WTC11 (cell line): ENCODE measurements at regions not wholly inside any gene's neighbourhood (a gene's known extent, or its start where the extent isn't known, plus 50 kb on each side); places are given as distances from the start of the nearest gene placed in this dataset.

ENCODE experiments used
- ATAC-seq: fragments of 200-7000 bp; cut with Tn5 transposase; 2 replicates; pipeline ENCODE4 v1.10.0; 2021; ENCODE audit warnings: mild to moderate bottlenecking, moderate library complexity
- CTCF ChIA-PET: fragments of 300-600 bp; sonication (Branson Sonifier 250); formaldehyde crosslinking; loops from one replicate; lab custom pipeline; 2021; ENCODE audit warnings: antibody characterized with exemption; lab: Charles Lee
- POLR2A ChIA-PET: fragments of 350-600 bp; sonication (Branson Sonifier 250); formaldehyde crosslinking; loops from one replicate; lab custom pipeline; 2021; ENCODE audit warnings: antibody characterized with exemption; lab: Charles Lee
- DNase-seq: peaks from one replicate; pipeline ENCODE4 v3.0.0; 2021; ENCODE audit warnings: low spot score
- H3K27ac Mint-ChIP-seq: 2 replicates; pipeline ENCODE4 v1.8.0; 2021; ENCODE audit warnings: mixed read lengths
- H3K27me3 Mint-ChIP-seq: 2 replicates; pipeline ENCODE4 v1.8.0; 2021; ENCODE audit warnings: low read depth, mild to moderate bottlenecking, moderate library complexity, mixed read lengths
- H3K36me3 Mint-ChIP-seq: 2 replicates; pipeline ENCODE4 v1.8.0; 2021; ENCODE audit warnings: mixed read lengths
- H3K4me1 Mint-ChIP-seq: 2 replicates; pipeline ENCODE4 v1.8.0; 2022; ENCODE audit warnings: mixed read lengths
- H3K4me3 Mint-ChIP-seq: 2 replicates; pipeline ENCODE4 v1.8.0; 2021; ENCODE audit warnings: mild to moderate bottlenecking, moderate library complexity, mixed read lengths
- H3K9me3 Mint-ChIP-seq: 2 replicates; pipeline ENCODE4 v1.8.0; 2021; ENCODE audit warnings: mixed read lengths
- CREB1 ChIP-seq: sonication (generic); formaldehyde crosslinking; IDR thresholded peaks from 2 replicates; pipeline ENCODE4 v1.8.0; 2023; ENCODE audit warnings: mild to moderate bottlenecking, missing genetic modification reagents
- HMGXB4 ChIP-seq: sonication (generic); formaldehyde crosslinking; IDR thresholded peaks from 2 replicates; pipeline ENCODE4 v1.8.1; 2023; ENCODE audit warnings: mild to moderate bottlenecking, moderate library complexity, missing genetic modification reagents
- JAZF1 ChIP-seq: fragments of 250-450 bp; sonication (Bioruptor Pico); IDR thresholded peaks from 2 replicates; pipeline ENCODE4 v1.9.0; 2021; ENCODE audit warnings: moderate library complexity, mild to moderate bottlenecking, inconsistent platforms
- MXD4 ChIP-seq: fragments of 250-450 bp; sonication (Bioruptor Pico); IDR thresholded peaks from 2 replicates; pipeline ENCODE4 v1.8.0; 2021; ENCODE audit warnings: mild to moderate bottlenecking, moderate library complexity, borderline replicate concordance
- NFYB ChIP-seq: sonication (generic); formaldehyde crosslinking; conservative IDR thresholded peaks from 2 replicates; pipeline ENCODE4 v1.8.0; 2022; ENCODE audit warnings: low read depth, missing genetic modification reagents
- NR3C1 ChIP-seq: sonication (generic); formaldehyde crosslinking; conservative IDR thresholded peaks from 2 replicates; pipeline ENCODE4 v1.8.1; 2023; ENCODE audit warnings: low read depth, mild to moderate bottlenecking, missing genetic modification reagents
- PRDM15 ChIP-seq: sonication (generic); formaldehyde crosslinking; IDR thresholded peaks from 2 replicates; pipeline ENCODE4 v1.8.0; 2022; ENCODE audit warnings: missing genetic modification reagents
- PREB ChIP-seq: sonication (generic); formaldehyde crosslinking; IDR thresholded peaks from 2 replicates; pipeline ENCODE4 v1.8.1; 2022; ENCODE audit warnings: mild to moderate bottlenecking, missing genetic modification reagents, moderate library complexity, borderline replicate concordance
- SP1 ChIP-seq: sonication (generic); formaldehyde crosslinking; conservative IDR thresholded peaks from 2 replicates; pipeline ENCODE4 v1.8.1; 2022; ENCODE audit warnings: missing genetic modification reagents
- TCF7 ChIP-seq: sonication (generic); formaldehyde crosslinking; IDR thresholded peaks from 2 replicates; pipeline ENCODE4 v1.8.0; 2022; ENCODE audit warnings: mild to moderate bottlenecking, low read depth, missing genetic modification reagents, moderate library complexity
- TEAD1 ChIP-seq: sonication (generic); formaldehyde crosslinking; IDR thresholded peaks from 2 replicates; pipeline ENCODE4 v1.8.0; 2022; ENCODE audit warnings: mild to moderate bottlenecking, missing genetic modification reagents
- USF1 ChIP-seq: sonication (generic); formaldehyde crosslinking; IDR thresholded peaks from 2 replicates; pipeline ENCODE4 v1.8.0; 2022; ENCODE audit warnings: mild to moderate bottlenecking, missing genetic modification reagents
- TF ChIP-seq, protein P1 (sequence below): sonication (generic); formaldehyde crosslinking; IDR thresholded peaks from 2 replicates; pipeline ENCODE4 v1.8.1; 2022; ENCODE audit warnings: low read depth, mild to moderate bottlenecking, moderate library complexity, missing genetic modification reagents, borderline replicate concordance
- TF ChIP-seq, protein P2 (sequence below): fragments of 250-450 bp; sonication (Bioruptor Pico); IDR thresholded peaks from 2 replicates; pipeline ENCODE4 v2.1.2; 2022; ENCODE audit warnings: mild to moderate bottlenecking, moderate library complexity

- no peaks in the 10 kb centered on the region for H3K9me3 Mint-ChIP-seq
- no peaks in the 10 kb centered on the region for H3K36me3 Mint-ChIP-seq
- no peak for DNase-seq
- H3K27ac Mint-ChIP-seq, result no peak overlapping the region
- H3K4me3 Mint-ChIP-seq, result peak overlapping the region; percentile 70
- TF ChIP-seq TEAD1 (CRISPR knock-in tag) (no peak), HMGXB4 (CRISPR knock-in tag) (no peak), NFYB (CRISPR knock-in tag) (no peak), SP1 (CRISPR knock-in tag) (no peak), MXD4 (CRISPR knock-in tag) (no peak), NR3C1 (no peak), PRDM15 (no peak), JAZF1 (CRISPR knock-in tag) (no peak), CREB1 (CRISPR knock-in tag) (no peak), PREB (CRISPR knock-in tag) (no peak), TCF7 (CRISPR knock-in tag) (no peak), USF1 (CRISPR knock-in tag) (no peak)
- TF ChIP-seq, protein P1, sequence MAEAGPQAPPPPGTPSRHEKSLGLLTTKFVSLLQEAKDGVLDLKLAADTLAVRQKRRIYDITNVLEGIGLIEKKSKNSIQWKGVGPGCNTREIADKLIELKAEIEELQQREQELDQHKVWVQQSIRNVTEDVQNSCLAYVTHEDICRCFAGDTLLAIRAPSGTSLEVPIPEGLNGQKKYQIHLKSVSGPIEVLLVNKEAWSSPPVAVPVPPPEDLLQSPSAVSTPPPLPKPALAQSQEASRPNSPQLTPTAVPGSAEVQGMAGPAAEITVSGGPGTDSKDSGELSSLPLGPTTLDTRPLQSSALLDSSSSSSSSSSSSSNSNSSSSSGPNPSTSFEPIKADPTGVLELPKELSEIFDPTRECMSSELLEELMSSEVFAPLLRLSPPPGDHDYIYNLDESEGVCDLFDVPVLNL (CRISPR knock-in tag), result no peak
- TF ChIP-seq, protein P2, sequence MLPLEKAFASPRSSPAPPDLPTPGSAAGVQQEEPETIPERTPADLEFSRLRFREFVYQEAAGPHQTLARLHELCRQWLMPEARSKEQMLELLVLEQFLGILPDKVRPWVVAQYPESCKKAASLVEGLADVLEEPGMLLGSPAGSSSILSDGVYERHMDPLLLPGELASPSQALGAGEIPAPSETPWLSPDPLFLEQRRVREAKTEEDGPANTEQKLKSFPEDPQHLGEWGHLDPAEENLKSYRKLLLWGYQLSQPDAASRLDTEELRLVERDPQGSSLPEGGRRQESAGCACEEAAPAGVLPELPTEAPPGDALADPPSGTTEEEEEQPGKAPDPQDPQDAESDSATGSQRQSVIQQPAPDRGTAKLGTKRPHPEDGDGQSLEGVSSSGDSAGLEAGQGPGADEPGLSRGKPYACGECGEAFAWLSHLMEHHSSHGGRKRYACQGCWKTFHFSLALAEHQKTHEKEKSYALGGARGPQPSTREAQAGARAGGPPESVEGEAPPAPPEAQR (CRISPR knock-in tag), result no peak
- ChIA-PET POLR2A (no interaction called here), CTCF (interaction anchor here (0.6 to 1.0 kb wide), 5 partner anchors 9 to 621 kb away, joined by 3 to 4 read pairs (median 3); no protein-coding TSS in a partner anchor)
- no peak for ATAC-seq
- peaks cover 14% of the 10 kb centered on the region for H3K27me3 Mint-ChIP-seq
- peaks cover 16% of the 10 kb centered on the region for H3K4me1 Mint-ChIP-seq
These were observed 242.1 kb downstream of the KDM5D start for GRCh38 chrY:19502169-19503091.
